Aorta (tissue), 5 donors: ENCODE measurements at regions not wholly inside any gene's neighbourhood (a gene's known extent, or its start where the extent isn't known, plus 50 kb on each side); places are given as distances from the start of the nearest gene placed in this dataset.

Experiments used
- ATAC-seq: fragments of 200-7000 bp; cut with Tn5 transposase; one replicate; pipeline ENCODE4 v1.9.1; 2022; ENCODE audit warnings: moderate library complexity; ENCODE audit not compliant: low FRiP score
- DNase-seq, 2 donors: peaks; one replicate each; pipeline ENCODE4 v3.0.0-alpha.2; 2020
- H3K27ac ChIP-seq, 2 donors: one replicate each; pipeline ENCODE4 v1.5.1; 2013; ENCODE audit warnings: low read length in 2 of 2, mild to moderate bottlenecking in 2 of 2, moderate library complexity in 2 of 2, control low read depth in 1 of 2, inconsistent platforms in 1 of 2, low read depth in 1 of 2
- H3K27me3 ChIP-seq, 2 donors: one replicate each; pipeline ENCODE4 v1.6.1; 2013; ENCODE audit warnings: control low read depth in 1 of 2, low read length in 1 of 2, mild to moderate bottlenecking in 1 of 2, moderate library complexity in 1 of 2; ENCODE audit not compliant: insufficient read depth in 2 of 2, control insufficient read depth in 1 of 2
- H3K36me3 ChIP-seq, 2 donors: one replicate each; pipeline ENCODE4 v1.6.1; 2013; ENCODE audit warnings: control low read depth in 1 of 2, low read length in 1 of 2, mild to moderate bottlenecking in 1 of 2; ENCODE audit not compliant: insufficient read depth in 2 of 2, control insufficient read depth in 1 of 2
- H3K4me1 ChIP-seq, 2 donors: one replicate each; pipeline ENCODE4 v1.6.1; 2013; ENCODE audit warnings: low read length in 2 of 2, control low read depth in 1 of 2, mild to moderate bottlenecking in 1 of 2, moderate library complexity in 1 of 2; ENCODE audit not compliant: insufficient read depth in 2 of 2, control insufficient read depth in 1 of 2
- H3K4me3 ChIP-seq, 2 donors: one replicate each; pipeline ENCODE4 v1.5.1; 2013; ENCODE audit warnings: low read length in 2 of 2, control low read depth in 1 of 2, mild to moderate bottlenecking in 1 of 2
- H3K9me3 ChIP-seq: one replicate; pipeline ENCODE4 v1.6.1; 2013; ENCODE audit warnings: mild to moderate bottlenecking, low read length; ENCODE audit not compliant: control insufficient read depth
- WGBS, 2 donors: extraction: QIAGEN DNeasy Blood & Tissue Kit; methylation state at CpG; one replicate each; pipeline ENCODE4 v1.1.7; 2013; 5-methylcytosine and 5-hydroxymethylcytosine counted together
- intact Hi-C, 2 donors: fragments of 100-400 bp; cut with DNase I; formaldehyde crosslinking; loops; one replicate each; pipeline versions ENCODE4 v1.14.2 to v1.15.0; 2022
- donor health status: healthy with polysubstance abuse.
- donor health status: Bipolar disorder and iron deficiency.
- donor health status: DM: no; HTN: no; CAD: no.
- donor health status: DM: no; HTN: no; CAD: no.
- donor health status: DM: yes; HTN: yes; CAD: no.

GRCh38 chr6:18703546-18703945 is 316.4 kb downstream of the RNF144B start:
- intact Hi-C loops = no loop called here
- Histone ChIP-seq H3K4me3 (no peak overlapping the region), H3K9me3 (no peaks in the 10 kb centered on the region), H3K4me1 (no peaks in the 10 kb centered on the region), H3K27ac (no peak overlapping the region), H3K36me3 (no peaks in the 10 kb centered on the region), H3K27me3 (no peaks in the 10 kb centered on the region)
- DNase-seq (no peak), ATAC-seq (no peak)
- 82 to 83% methylated on average over 3 of the region's 3 CpGs for WGBS, 2 donors

- DNase-seq (no peak), ATAC-seq (no peak)
- WGBS, 2 donors = 45 to 48% methylated on average over 6 of the region's 6 CpGs
- no peaks in the 10 kb centered on the region for H3K27me3 ChIP-seq
- H3K9me3 ChIP-seq = no peaks in the 10 kb centered on the region
- no peaks in the 10 kb centered on the region for H3K4me1 ChIP-seq
- H3K27ac ChIP-seq = no peak overlapping the region
- H3K4me3 ChIP-seq = no peak overlapping the region
- no peaks in the 10 kb centered on the region for H3K36me3 ChIP-seq
- intact Hi-C loops = no loop called here
Measured at GRCh38 chr6:18707714-18708439, 320.7 kb downstream of the RNF144B start.

- no peaks in the 10 kb centered on the region for H3K36me3 ChIP-seq
- ATAC-seq (no peak), DNase-seq (no peak)
- intact Hi-C loops = no loop called here
- no peaks in the 10 kb centered on the region for H3K4me1 ChIP-seq
- H3K4me3 ChIP-seq = no peak overlapping the region
- WGBS, 2 donors = 73 to 75% methylated on average over 4 of the region's 4 CpGs
- no peaks in the 10 kb centered on the region for H3K27me3 ChIP-seq
- no peaks in the 10 kb centered on the region for H3K9me3 ChIP-seq
- H3K27ac ChIP-seq = no peak overlapping the region
Measured at GRCh38 chr6:18712595-18712994, 325.4 kb downstream of the RNF144B start.

DNA sequence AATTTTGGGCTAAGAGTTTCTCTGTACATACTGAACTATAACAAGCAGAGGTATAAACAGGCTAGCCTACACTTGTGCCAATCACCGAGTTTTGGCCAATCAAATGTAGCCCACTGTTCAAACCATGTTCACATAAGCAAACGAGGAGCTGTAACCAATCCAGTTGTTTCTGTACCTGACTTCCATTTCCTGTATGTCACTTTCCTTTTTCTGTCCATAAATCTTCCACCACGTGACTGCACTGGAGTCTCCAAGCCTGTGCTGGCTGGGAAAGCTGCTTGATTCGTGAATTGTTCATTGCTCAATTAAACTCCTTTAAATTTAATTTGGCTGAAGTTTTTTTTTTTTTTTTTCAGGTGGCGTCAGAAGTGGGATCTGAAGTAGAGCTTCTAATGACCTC is 332.9 kb downstream of the RNF144B start:
- H3K4me3 ChIP-seq = no peak overlapping the region
- no peaks in the 10 kb centered on the region for H3K9me3 ChIP-seq
- ATAC-seq = no peak
- H3K27ac ChIP-seq = no peak overlapping the region
- intact Hi-C loops = no loop called here
- H3K27me3 ChIP-seq = no peaks in the 10 kb centered on the region
- no peaks in the 10 kb centered on the region for H3K36me3 ChIP-seq
- DNase-seq = no peak
- H3K4me1 ChIP-seq = no peaks in the 10 kb centered on the region
- WGBS, 2 donors = 42 to 49% methylated on average over 5 of the region's 5 CpGs

DNA sequence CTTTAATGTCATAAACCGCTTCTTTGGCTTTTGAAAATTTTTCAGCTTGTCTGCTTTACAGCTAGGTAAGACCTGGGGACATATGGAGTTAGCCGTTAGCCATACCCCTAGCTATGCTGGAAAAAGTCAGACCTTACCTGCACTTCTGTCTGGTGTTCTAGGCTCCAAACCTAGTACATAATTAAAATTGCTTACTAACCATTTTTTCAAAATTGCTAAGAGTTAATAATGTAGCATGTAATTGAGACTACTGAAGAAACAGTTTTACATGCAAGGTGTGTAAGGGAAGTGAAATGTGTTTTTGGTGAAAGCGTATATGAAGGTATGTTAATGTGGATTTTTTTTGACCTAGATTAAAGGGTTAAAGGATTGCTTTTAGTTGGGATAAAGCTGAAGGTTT is 336.9 kb downstream of the RNF144B start:
- no peaks in the 10 kb centered on the region for H3K4me1 ChIP-seq
- H3K27ac ChIP-seq = no peak overlapping the region
- DNase-seq (no peak), ATAC-seq (no peak)
- H3K27me3 ChIP-seq = no peaks in the 10 kb centered on the region
- no peak overlapping the region for H3K4me3 ChIP-seq
- no peaks in the 10 kb centered on the region for H3K36me3 ChIP-seq
- WGBS, 2 donors = 95 to 97% methylated on average over 3 of the region's 3 CpGs
- intact Hi-C loops = no loop called here
- no peaks in the 10 kb centered on the region for H3K9me3 ChIP-seq

DNA sequence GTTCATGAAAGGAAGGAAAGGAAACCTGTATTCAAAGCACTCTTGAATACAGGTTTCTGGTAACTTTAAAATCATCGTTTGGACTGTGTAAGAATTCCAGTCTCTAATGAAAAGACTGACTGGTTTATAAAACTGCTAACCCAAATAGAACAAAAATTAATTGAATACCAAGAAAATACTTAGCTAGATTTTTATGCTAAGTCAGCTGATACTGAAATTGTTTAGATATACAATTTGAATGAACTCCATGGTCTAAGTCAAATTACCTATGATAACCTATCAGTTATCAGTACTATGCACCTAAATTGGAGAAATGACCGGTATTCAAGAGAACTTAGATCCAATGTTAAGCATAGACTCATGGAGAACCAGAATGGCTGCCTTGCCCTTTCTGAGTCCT is 338.3 kb downstream of the RNF144B start:
- 91 to 92% methylated on average over 2 of the region's 2 CpGs for WGBS, 2 donors
- no peak overlapping the region for H3K27ac ChIP-seq
- no peak overlapping the region for H3K4me3 ChIP-seq
- ATAC-seq (no peak), DNase-seq (no peak)
- intact Hi-C loops = no loop called here
- no peaks in the 10 kb centered on the region for H3K4me1 ChIP-seq
- no peaks in the 10 kb centered on the region for H3K9me3 ChIP-seq
- no peaks in the 10 kb centered on the region for H3K27me3 ChIP-seq
- no peaks in the 10 kb centered on the region for H3K36me3 ChIP-seq

GRCh38 chr6:18733921-18734550 is 346.9 kb downstream of the RNF144B start:
- no peaks in the 10 kb centered on the region for H3K9me3 ChIP-seq
- no peaks in the 10 kb centered on the region for H3K36me3 ChIP-seq
- H3K4me3 ChIP-seq = no peak overlapping the region
- ATAC-seq (no peak), DNase-seq (no peak)
- H3K27me3 ChIP-seq = no peaks in the 10 kb centered on the region
- no peak overlapping the region for H3K27ac ChIP-seq
- WGBS, 2 donors = 87 to 94% methylated on average over 1 of the region's 1 CpG
- H3K4me1 ChIP-seq = no peaks in the 10 kb centered on the region
- intact Hi-C loops = no loop called here

- Histone ChIP-seq H3K27me3 (no peaks in the 10 kb centered on the region), H3K27ac (no peak overlapping the region), H3K4me3 (no peak overlapping the region), H3K4me1 (no peaks in the 10 kb centered on the region), H3K36me3 (no peaks in the 10 kb centered on the region), H3K9me3 (no peaks in the 10 kb centered on the region)
- DNase-seq = no peak
- 80 to 84% methylated on average over 4 of the region's 4 CpGs for WGBS, 2 donors
- no peak for ATAC-seq
- intact Hi-C loops = loop anchor here in 1 of 2 donors (10.0 kb wide), 1 partner anchor 1113 kb away; no protein-coding TSS in a partner anchor
Measured at GRCh38 chr6:18741741-18742140, 354.6 kb downstream of the RNF144B start.

DNA sequence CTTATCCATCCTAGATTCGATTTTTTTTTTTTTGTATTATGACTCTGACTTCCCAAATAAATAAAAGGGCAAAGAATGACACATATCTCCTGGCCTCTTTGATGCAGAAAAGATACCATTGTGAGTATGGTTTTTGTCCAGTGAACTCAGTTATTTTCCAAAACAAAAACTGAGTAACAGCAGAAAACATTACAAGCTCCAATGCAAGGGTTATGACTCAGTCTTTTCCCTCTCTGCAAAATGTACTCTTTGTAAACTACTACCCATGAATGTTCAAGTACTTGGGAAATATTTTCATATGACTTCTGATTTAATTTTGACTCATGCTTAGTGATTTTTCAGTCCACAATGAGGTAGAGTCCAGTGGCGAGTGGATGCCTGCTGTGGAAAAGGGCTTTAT is 355.3 kb downstream of the RNF144B start:
- H3K36me3 ChIP-seq = no peaks in the 10 kb centered on the region
- DNase-seq = no peak
- H3K4me1 ChIP-seq = no peaks in the 10 kb centered on the region
- H3K9me3 ChIP-seq = no peaks in the 10 kb centered on the region
- intact Hi-C loops = loop anchor here in 1 of 2 donors (10.0 kb wide), 1 partner anchor 1112 kb away; no protein-coding TSS in a partner anchor
- no peak overlapping the region for H3K4me3 ChIP-seq
- ATAC-seq = no peak
- no peaks in the 10 kb centered on the region for H3K27me3 ChIP-seq
- 70 to 72% methylated on average over 2 of the region's 2 CpGs for WGBS, 2 donors
- no peak overlapping the region for H3K27ac ChIP-seq
